Liver (tissue), 3 donors: ENCODE measurements at regions not wholly inside any gene's neighbourhood (a gene's known extent, or its start where the extent isn't known, plus 50 kb on each side); places are given as distances from the start of the nearest gene placed in this dataset.
A peak's percentile ranks its signal among the peaks of the same experiment; 100 is the strongest.

Experiments used
- CTCF ChIP-seq: fragments of 150-350 bp; IDR thresholded peaks from 2 replicates; pipeline ENCODE4 v1.5.1; 2017; ENCODE audit warnings: improper control_type of control experiment, low read depth, low read length; ENCODE audit not compliant: missing input control
- EGR1 ChIP-seq, 2 donors: IDR thresholded peaks; 2 replicates each; pipeline ENCODE4 v1.6.1; 2016 to 2018; ENCODE audit warnings: antibody characterized with exemption in 2 of 2, low read depth in 2 of 2
- GABPA ChIP-seq, 2 donors: IDR thresholded peaks in 1 of 2; conservative IDR thresholded peaks in 1 of 2; 2 replicates each; pipeline ENCODE4 v1.6.1; 2016; ENCODE audit warnings: antibody characterized with exemption in 2 of 2, mild to moderate bottlenecking in 1 of 2, moderate library complexity in 1 of 2
- JUND ChIP-seq, 2 donors: IDR thresholded peaks; 2 replicates each; pipeline ENCODE4 v1.6.1; 2016; ENCODE audit warnings: antibody characterized with exemption in 2 of 2
- SP1 ChIP-seq: IDR thresholded peaks from 2 replicates; pipeline ENCODE4 v1.6.1; 2018; ENCODE audit warnings: antibody characterized with exemption, mild to moderate bottlenecking
- TAF1 ChIP-seq: conservative IDR thresholded peaks from 2 replicates; pipeline ENCODE4 v1.6.1; 2016; ENCODE audit warnings: antibody characterized with exemption, mild to moderate bottlenecking
- YY1 ChIP-seq: IDR thresholded peaks from 2 replicates; pipeline ENCODE4 v1.6.1; 2016; ENCODE audit warnings: antibody characterized with exemption, mild to moderate bottlenecking
- ZBTB33 ChIP-seq: IDR thresholded peaks from 2 replicates; pipeline ENCODE4 v1.6.1; 2016; ENCODE audit warnings: antibody characterized with exemption
- TF ChIP-seq, protein P1 (sequence below): IDR thresholded peaks from 2 replicates; pipeline ENCODE4 v1.6.1; 2016; ENCODE audit warnings: antibody characterized with exemption
- TF ChIP-seq, protein P2 (sequence below): IDR thresholded peaks from 2 replicates; pipeline ENCODE4 v1.6.1; 2016; ENCODE audit warnings: antibody characterized with exemption, mild to moderate bottlenecking
- TF ChIP-seq, protein P3 (sequence below): IDR thresholded peaks from 2 replicates; pipeline ENCODE4 v1.6.1; 2016; ENCODE audit warnings: antibody characterized with exemption
- donor health status: healthy.
- donor health status: healthy.

DNA sequence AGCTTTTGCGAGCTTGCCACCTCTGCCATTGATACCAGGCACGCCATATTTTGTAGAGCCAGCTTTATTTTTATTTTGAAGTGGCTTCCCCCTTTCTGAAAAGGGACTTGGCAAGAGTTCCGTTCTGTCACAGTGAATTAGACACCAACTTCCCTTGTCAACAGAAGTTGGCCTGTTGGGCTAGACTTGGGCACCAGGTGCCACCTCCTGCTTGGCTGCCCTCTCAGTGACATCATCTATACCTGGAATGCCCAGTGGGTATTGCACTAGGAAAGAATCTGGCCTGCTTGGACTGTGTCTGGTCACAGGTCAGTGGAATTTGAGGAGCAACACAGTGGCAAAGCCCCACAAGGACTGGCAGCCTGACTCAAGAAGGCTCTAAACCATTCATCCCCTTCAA, 101.0 kb downstream of the BCL2L11 start:
- TF ChIP-seq CTCF (no peak), EGR1 (IDR thresholded peaks at IDR 0.05; ENCODE audit: low read depth in 2 of 2) (no peak), GABPA (IDR thresholded peaks at IDR 0.05 in 1 of 2, conservative IDR thresholded peaks at IDR 0.05 in 1 of 2) (no peak), ZBTB33 (no peak), JUND (IDR thresholded peaks at IDR 0.05) (peak in 1 of 2 donors; percentile 31), YY1 (no peak), TAF1 (no peak), SP1 (no peak)
- TF ChIP-seq, protein P1, sequence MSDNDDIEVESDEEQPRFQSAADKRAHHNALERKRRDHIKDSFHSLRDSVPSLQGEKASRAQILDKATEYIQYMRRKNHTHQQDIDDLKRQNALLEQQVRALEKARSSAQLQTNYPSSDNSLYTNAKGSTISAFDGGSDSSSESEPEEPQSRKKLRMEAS: no peak
- TF ChIP-seq, protein P2, sequence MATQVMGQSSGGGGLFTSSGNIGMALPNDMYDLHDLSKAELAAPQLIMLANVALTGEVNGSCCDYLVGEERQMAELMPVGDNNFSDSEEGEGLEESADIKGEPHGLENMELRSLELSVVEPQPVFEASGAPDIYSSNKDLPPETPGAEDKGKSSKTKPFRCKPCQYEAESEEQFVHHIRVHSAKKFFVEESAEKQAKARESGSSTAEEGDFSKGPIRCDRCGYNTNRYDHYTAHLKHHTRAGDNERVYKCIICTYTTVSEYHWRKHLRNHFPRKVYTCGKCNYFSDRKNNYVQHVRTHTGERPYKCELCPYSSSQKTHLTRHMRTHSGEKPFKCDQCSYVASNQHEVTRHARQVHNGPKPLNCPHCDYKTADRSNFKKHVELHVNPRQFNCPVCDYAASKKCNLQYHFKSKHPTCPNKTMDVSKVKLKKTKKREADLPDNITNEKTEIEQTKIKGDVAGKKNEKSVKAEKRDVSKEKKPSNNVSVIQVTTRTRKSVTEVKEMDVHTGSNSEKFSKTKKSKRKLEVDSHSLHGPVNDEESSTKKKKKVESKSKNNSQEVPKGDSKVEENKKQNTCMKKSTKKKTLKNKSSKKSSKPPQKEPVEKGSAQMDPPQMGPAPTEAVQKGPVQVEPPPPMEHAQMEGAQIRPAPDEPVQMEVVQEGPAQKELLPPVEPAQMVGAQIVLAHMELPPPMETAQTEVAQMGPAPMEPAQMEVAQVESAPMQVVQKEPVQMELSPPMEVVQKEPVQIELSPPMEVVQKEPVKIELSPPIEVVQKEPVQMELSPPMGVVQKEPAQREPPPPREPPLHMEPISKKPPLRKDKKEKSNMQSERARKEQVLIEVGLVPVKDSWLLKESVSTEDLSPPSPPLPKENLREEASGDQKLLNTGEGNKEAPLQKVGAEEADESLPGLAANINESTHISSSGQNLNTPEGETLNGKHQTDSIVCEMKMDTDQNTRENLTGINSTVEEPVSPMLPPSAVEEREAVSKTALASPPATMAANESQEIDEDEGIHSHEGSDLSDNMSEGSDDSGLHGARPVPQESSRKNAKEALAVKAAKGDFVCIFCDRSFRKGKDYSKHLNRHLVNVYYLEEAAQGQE: no peak
- TF ChIP-seq, protein P3, sequence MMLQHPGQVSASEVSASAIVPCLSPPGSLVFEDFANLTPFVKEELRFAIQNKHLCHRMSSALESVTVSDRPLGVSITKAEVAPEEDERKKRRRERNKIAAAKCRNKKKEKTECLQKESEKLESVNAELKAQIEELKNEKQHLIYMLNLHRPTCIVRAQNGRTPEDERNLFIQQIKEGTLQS: no peak
